GM23338 (cell line): ENCODE measurements at regions not wholly inside any gene's neighbourhood (a gene's known extent, or its start where the extent isn't known, plus 50 kb on each side); places are given as distances from the start of the nearest gene placed in this dataset.

Experiments used
- ATAC-seq: fragments of 200-7000 bp; cut with Tn5 transposase; 3 replicates; pipeline ENCODE4 v1.9.1; 2020
- DNase-seq: peaks from one replicate; pipeline ENCODE4 v3.0.0-alpha.2; 2015; ENCODE audit warnings: low spot score
- H2AFZ ChIP-seq: fragments of 200-600 bp; sonication (generic); 2 replicates; pipeline ENCODE4 v1.8.0; 2016; ENCODE audit warnings: antibody characterized with exemption, mild to moderate bottlenecking, moderate library complexity
- H3F3A ChIP-seq: fragments of 200-600 bp; sonication (generic); replicated peaks from 2 replicates; pipeline ENCODE4 v1.8.0; 2017; ENCODE audit warnings: antibody characterized with exemption, mixed run types, low read depth
- H3K27ac ChIP-seq: fragments of 200-600 bp; sonication (generic); 2 replicates; pipeline ENCODE4 v1.6.1; 2016; ENCODE audit warnings: low read depth
- H3K27me3 ChIP-seq: fragments of 200-600 bp; sonication (generic); 2 replicates; pipeline ENCODE4 v1.8.0; 2016; ENCODE audit warnings: mild to moderate bottlenecking, mixed run types, moderate library complexity; ENCODE audit not compliant: insufficient read depth
- H3K36me3 ChIP-seq: fragments of 200-600 bp; sonication (generic); 2 replicates; pipeline ENCODE4 v1.8.0; 2016; ENCODE audit warnings: mild to moderate bottlenecking; ENCODE audit not compliant: insufficient read depth
- H3K4me1 ChIP-seq: fragments of 200-600 bp; sonication (generic); 2 replicates; pipeline ENCODE4 v1.8.0; 2016; ENCODE audit warnings: mild to moderate bottlenecking, moderate library complexity; ENCODE audit not compliant: insufficient read depth
- H3K4me2 ChIP-seq: fragments of 200-600 bp; sonication (generic); 2 replicates; pipeline ENCODE4 v1.7.1; 2017; ENCODE audit warnings: mixed run types
- H3K4me3 ChIP-seq: fragments of 200-600 bp; sonication (generic); 2 replicates; pipeline ENCODE4 v1.6.1; 2016; ENCODE audit warnings: mixed run types
- H3K79me2 ChIP-seq: fragments of 200-600 bp; sonication (generic); replicated peaks from 2 replicates; pipeline ENCODE4 v1.8.0; 2017; ENCODE audit warnings: mild to moderate bottlenecking; ENCODE audit not compliant: insufficient read depth
- H3K9me2 ChIP-seq: fragments of 200-600 bp; sonication (generic); 2 replicates; pipeline ENCODE4 v1.8.0; 2017; ENCODE audit not compliant: insufficient read depth
- H4K20me1 ChIP-seq: fragments of 200-600 bp; sonication (generic); replicated peaks from 2 replicates; pipeline ENCODE4 v1.8.0; 2017; ENCODE audit warnings: mild to moderate bottlenecking; ENCODE audit not compliant: insufficient read depth
- H3K27ac Mint-ChIP-seq: 2 replicates; pipeline ENCODE4 v1.8.0; 2020; ENCODE audit warnings: inconsistent platforms, mild to moderate bottlenecking, moderate library complexity, mixed read lengths
- H3K27me3 Mint-ChIP-seq: 3 replicates; pipeline ENCODE4 v1.8.0; 2022; ENCODE audit warnings: low read depth, mild to moderate bottlenecking, moderate library complexity, mixed read lengths, inconsistent platforms; ENCODE audit not compliant: insufficient read depth, poor library complexity
- H3K36me3 Mint-ChIP-seq: 3 replicates; pipeline ENCODE4 v1.8.0; 2021; ENCODE audit warnings: low read depth, mild to moderate bottlenecking, inconsistent platforms, moderate library complexity, mixed read lengths
- H3K4me1 Mint-ChIP-seq: 3 replicates; pipeline ENCODE4 v1.8.0; 2020; ENCODE audit warnings: mild to moderate bottlenecking, inconsistent platforms, mixed read lengths
- H3K4me3 Mint-ChIP-seq: 3 replicates; pipeline ENCODE4 v1.8.0; 2021; ENCODE audit warnings: moderate library complexity, mild to moderate bottlenecking, inconsistent platforms, mixed read lengths
- H3K9me3 Mint-ChIP-seq: 3 replicates; pipeline ENCODE4 v1.8.0; 2020; ENCODE audit warnings: moderate library complexity, mild to moderate bottlenecking, inconsistent platforms, mixed read lengths
- CREB1 ChIP-seq: fragments of 250-450 bp; sonication (Bioruptor Pico); IDR thresholded peaks from 2 replicates; pipeline ENCODE4 v1.5.0; 2020; ENCODE audit warnings: low read depth, mild to moderate bottlenecking, moderate library complexity
- EZH2 ChIP-seq: fragments of 200-600 bp; sonication (generic); IDR thresholded peaks from one replicate; pipeline ENCODE4 v1.8.0; 2017; ENCODE audit warnings: antibody characterized with exemption, mild to moderate bottlenecking, low read depth; ENCODE audit not compliant: unreplicated experiment
- EZH2phosphoT487 ChIP-seq: fragments of 200-600 bp; sonication (generic); IDR thresholded peaks from one replicate; pipeline ENCODE4 v1.8.1; 2018; ENCODE audit warnings: antibody characterized with exemption; ENCODE audit not compliant: unreplicated experiment
- JUNB ChIP-seq: IDR thresholded peaks from one replicate; pipeline ENCODE4 v1.6.1; 2016; ENCODE audit warnings: antibody characterized with exemption; ENCODE audit not compliant: unreplicated experiment
- NANOG ChIP-seq: IDR thresholded peaks from 2 replicates; pipeline ENCODE4 v1.6.1; 2016; ENCODE audit warnings: antibody characterized with exemption, borderline replicate concordance
- POLR2AphosphoS5 ChIP-seq: IDR thresholded peaks from 2 replicates; pipeline ENCODE4 v1.6.1; 2016; ENCODE audit warnings: antibody characterized with exemption, low read depth
- STAT1 ChIP-seq: IDR thresholded peaks from one replicate; pipeline ENCODE4 v1.6.1; 2016; ENCODE audit warnings: antibody characterized with exemption; ENCODE audit not compliant: unreplicated experiment
- ZNF114 ChIP-seq: fragments of 250-450 bp; sonication (Bioruptor Pico); IDR thresholded peaks from 2 replicates; pipeline ENCODE4 v1.5.0; 2020; ENCODE audit warnings: mild to moderate bottlenecking, moderate library complexity
- ZNF331 ChIP-seq: fragments of 250-450 bp; sonication (Bioruptor Pico); IDR thresholded peaks from 2 replicates; pipeline ENCODE4 v1.5.0; 2020; ENCODE audit warnings: low read depth, mild to moderate bottlenecking, moderate library complexity
- TF ChIP-seq, protein P1 (sequence below): IDR thresholded peaks from 2 replicates; pipeline ENCODE4 v1.6.1; 2016; ENCODE audit warnings: antibody characterized with exemption
- TF ChIP-seq, protein P2 (sequence below), 2 experiments: fragments of 200-600 bp in 1 of 2; sonication (generic) in 1 of 2; conservative IDR thresholded peaks; 2 replicates each; pipeline versions ENCODE4 v1.5.1 to v1.6.1; 2016 to 2017; ENCODE audit warnings: antibody characterized with exemption in 2 of 2, low read depth in 2 of 2, mild to moderate bottlenecking in 2 of 2, moderate library complexity in 1 of 2
- TF ChIP-seq, protein P3 (sequence below): IDR thresholded peaks from one replicate; pipeline ENCODE4 v1.6.1; 2018; ENCODE audit warnings: antibody characterized with exemption; ENCODE audit not compliant: unreplicated experiment

DNA sequence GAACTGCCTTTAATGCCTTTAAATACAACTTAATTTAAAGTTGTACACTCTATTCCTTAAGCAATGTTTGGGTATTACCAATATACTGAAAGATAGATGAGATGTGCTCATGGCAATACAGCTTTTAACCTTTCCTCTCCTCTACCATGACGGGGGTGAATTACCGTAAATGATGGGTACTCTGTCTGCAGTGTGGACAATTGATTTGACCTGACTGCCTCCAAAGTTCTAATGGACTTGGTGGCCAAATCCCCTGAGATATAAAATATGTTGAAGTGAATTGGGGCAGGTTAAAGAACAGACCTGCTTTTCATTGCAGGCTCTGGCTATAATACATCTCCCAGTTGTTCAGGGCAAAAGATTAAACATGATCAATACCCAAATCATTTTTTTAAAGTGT, 367.4 kb upstream of the NR5A2 start:
- Mint-ChIP-seq H3K27me3 (no peaks in the 10 kb centered on the region), H3K36me3 (no peaks in the 10 kb centered on the region), H3K4me1 (no peaks in the 10 kb centered on the region), H3K27ac (no peak overlapping the region), H3K9me3 (no peaks in the 10 kb centered on the region), H3K4me3 (no peak overlapping the region)
- Histone ChIP-seq H3F3A (no peaks in the 10 kb centered on the region), H3K4me3 (no peak overlapping the region), H2AFZ (no peak overlapping the region), H3K79me2 (no peaks in the 10 kb centered on the region), H4K20me1 (no peaks in the 10 kb centered on the region), H3K4me1 (no peaks in the 10 kb centered on the region), H3K9me2 (no peaks in the 10 kb centered on the region), H3K27me3 (no peaks in the 10 kb centered on the region), H3K4me2 (no peak overlapping the region), H3K36me3 (no peaks in the 10 kb centered on the region), H3K27ac (no peak overlapping the region)
- ATAC-seq, result no peak
- TF ChIP-seq CREB1 (CRISPR knock-in tag) (no peak), ZNF331 (CRISPR knock-in tag) (no peak), EZH2phosphoT487 (no peak), STAT1 (no peak)
- TF ChIP-seq, protein P1, sequence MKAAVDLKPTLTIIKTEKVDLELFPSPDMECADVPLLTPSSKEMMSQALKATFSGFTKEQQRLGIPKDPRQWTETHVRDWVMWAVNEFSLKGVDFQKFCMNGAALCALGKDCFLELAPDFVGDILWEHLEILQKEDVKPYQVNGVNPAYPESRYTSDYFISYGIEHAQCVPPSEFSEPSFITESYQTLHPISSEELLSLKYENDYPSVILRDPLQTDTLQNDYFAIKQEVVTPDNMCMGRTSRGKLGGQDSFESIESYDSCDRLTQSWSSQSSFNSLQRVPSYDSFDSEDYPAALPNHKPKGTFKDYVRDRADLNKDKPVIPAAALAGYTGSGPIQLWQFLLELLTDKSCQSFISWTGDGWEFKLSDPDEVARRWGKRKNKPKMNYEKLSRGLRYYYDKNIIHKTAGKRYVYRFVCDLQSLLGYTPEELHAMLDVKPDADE, result no peak
- TF ChIP-seq, protein P2, sequence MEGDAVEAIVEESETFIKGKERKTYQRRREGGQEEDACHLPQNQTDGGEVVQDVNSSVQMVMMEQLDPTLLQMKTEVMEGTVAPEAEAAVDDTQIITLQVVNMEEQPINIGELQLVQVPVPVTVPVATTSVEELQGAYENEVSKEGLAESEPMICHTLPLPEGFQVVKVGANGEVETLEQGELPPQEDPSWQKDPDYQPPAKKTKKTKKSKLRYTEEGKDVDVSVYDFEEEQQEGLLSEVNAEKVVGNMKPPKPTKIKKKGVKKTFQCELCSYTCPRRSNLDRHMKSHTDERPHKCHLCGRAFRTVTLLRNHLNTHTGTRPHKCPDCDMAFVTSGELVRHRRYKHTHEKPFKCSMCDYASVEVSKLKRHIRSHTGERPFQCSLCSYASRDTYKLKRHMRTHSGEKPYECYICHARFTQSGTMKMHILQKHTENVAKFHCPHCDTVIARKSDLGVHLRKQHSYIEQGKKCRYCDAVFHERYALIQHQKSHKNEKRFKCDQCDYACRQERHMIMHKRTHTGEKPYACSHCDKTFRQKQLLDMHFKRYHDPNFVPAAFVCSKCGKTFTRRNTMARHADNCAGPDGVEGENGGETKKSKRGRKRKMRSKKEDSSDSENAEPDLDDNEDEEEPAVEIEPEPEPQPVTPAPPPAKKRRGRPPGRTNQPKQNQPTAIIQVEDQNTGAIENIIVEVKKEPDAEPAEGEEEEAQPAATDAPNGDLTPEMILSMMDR (conservative IDR thresholded peaks at IDR 0.05; ENCODE audit: low read depth in 2 of 2), result no peak
- no peak for DNase-seq

DNA sequence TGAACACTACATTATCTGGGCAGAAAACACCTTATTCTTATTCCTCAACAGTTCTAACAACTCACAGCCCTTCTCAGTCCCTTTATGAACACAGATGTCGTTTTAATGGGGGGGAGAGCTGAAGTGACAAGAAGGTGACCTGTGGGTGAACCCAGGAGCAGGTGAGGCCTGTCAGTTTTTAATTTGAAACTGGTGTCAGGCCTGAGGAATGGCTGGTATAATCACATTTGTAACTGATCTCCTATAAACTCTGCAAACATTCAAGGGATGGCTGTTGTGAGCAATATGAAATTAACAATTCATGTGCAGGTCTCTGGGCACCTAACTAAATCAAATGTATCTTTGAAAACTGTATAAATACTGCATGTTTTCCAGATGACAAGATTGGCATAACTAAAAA, 362.1 kb upstream of the NR5A2 start:
- no peaks in the 10 kb centered on the region for H3K4me1 Mint-ChIP-seq
- no peak overlapping the region for H3K4me3 Mint-ChIP-seq
- no peaks in the 10 kb centered on the region for H3K27me3 ChIP-seq
- H3K36me3 ChIP-seq, result no peaks in the 10 kb centered on the region
- H3K4me3 ChIP-seq, result no peak overlapping the region
- no peaks in the 10 kb centered on the region for H3K27me3 Mint-ChIP-seq
- no peak overlapping the region for H3K4me2 ChIP-seq
- no peak for DNase-seq
- no peaks in the 10 kb centered on the region for H4K20me1 ChIP-seq
- ATAC-seq, result no peak
- no peaks in the 10 kb centered on the region for H3K9me2 ChIP-seq
- no peaks in the 10 kb centered on the region for H3K4me1 ChIP-seq
- H3K79me2 ChIP-seq, result no peaks in the 10 kb centered on the region
- no peaks in the 10 kb centered on the region for H3F3A ChIP-seq
- H3K27ac Mint-ChIP-seq, result no peak overlapping the region
- H3K9me3 Mint-ChIP-seq, result no peaks in the 10 kb centered on the region
- no peak overlapping the region for H3K27ac ChIP-seq
- H2AFZ ChIP-seq, result no peak overlapping the region
- H3K36me3 Mint-ChIP-seq, result no peaks in the 10 kb centered on the region
- TF ChIP-seq JUNB (no peak), NANOG (no peak), EZH2 (no peak), ZNF114 (CRISPR knock-in tag) (no peak), POLR2AphosphoS5 (no peak), EZH2phosphoT487 (no peak), STAT1 (no peak), CREB1 (CRISPR knock-in tag) (no peak)
- TF ChIP-seq, protein P2 (conservative IDR thresholded peaks at IDR 0.05; ENCODE audit: low read depth in 2 of 2), result no peak
- TF ChIP-seq, protein P3, sequence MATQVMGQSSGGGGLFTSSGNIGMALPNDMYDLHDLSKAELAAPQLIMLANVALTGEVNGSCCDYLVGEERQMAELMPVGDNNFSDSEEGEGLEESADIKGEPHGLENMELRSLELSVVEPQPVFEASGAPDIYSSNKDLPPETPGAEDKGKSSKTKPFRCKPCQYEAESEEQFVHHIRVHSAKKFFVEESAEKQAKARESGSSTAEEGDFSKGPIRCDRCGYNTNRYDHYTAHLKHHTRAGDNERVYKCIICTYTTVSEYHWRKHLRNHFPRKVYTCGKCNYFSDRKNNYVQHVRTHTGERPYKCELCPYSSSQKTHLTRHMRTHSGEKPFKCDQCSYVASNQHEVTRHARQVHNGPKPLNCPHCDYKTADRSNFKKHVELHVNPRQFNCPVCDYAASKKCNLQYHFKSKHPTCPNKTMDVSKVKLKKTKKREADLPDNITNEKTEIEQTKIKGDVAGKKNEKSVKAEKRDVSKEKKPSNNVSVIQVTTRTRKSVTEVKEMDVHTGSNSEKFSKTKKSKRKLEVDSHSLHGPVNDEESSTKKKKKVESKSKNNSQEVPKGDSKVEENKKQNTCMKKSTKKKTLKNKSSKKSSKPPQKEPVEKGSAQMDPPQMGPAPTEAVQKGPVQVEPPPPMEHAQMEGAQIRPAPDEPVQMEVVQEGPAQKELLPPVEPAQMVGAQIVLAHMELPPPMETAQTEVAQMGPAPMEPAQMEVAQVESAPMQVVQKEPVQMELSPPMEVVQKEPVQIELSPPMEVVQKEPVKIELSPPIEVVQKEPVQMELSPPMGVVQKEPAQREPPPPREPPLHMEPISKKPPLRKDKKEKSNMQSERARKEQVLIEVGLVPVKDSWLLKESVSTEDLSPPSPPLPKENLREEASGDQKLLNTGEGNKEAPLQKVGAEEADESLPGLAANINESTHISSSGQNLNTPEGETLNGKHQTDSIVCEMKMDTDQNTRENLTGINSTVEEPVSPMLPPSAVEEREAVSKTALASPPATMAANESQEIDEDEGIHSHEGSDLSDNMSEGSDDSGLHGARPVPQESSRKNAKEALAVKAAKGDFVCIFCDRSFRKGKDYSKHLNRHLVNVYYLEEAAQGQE, result no peak
- TF ChIP-seq, protein P1, result no peak
